ENCODE measurements at regions not wholly inside any gene's neighbourhood (a gene's known extent, or its start where the extent isn't known, plus 50 kb on each side); places are given as distances from the start of the nearest gene placed in this dataset.

DNA sequence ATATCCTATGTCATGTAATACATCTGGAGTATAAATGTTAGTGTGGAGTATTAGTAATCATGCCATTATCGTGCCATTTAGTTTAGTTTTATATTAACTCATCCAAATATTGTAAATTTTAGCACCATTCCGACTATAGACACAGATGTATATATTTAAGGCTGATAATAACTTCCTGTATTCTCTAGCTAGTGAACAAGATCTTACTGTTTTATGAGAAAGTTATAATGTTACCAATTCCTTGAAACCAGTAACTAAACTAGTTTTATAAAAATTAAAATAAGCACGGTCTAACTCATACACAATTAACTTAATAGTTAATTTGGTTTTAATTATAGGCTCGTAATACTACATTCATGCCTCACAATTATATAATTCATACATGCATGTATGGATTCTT, 808.6 kb downstream of the USP25 start:
- Mint-ChIP-seq H3K27me3 (no peaks in the 10 kb centered on the region), H3K36me3 (ENCODE audit: low read depth) (no peaks in the 10 kb centered on the region), H3K9me3 (peaks cover 2% of the 10 kb centered on the region), H3K4me3 (no peak overlapping the region), H3K27ac (no peak overlapping the region), H3K4me1 (ENCODE audit: low read depth) (no peaks in the 10 kb centered on the region)
- intact Hi-C loops (cut with micrococcal nuclease) = no loop called here
- DNase-seq (no peak), ATAC-seq (no peak)
- POLR2A ChIA-PET = no interaction called here
- TF ChIP-seq, protein P1, sequence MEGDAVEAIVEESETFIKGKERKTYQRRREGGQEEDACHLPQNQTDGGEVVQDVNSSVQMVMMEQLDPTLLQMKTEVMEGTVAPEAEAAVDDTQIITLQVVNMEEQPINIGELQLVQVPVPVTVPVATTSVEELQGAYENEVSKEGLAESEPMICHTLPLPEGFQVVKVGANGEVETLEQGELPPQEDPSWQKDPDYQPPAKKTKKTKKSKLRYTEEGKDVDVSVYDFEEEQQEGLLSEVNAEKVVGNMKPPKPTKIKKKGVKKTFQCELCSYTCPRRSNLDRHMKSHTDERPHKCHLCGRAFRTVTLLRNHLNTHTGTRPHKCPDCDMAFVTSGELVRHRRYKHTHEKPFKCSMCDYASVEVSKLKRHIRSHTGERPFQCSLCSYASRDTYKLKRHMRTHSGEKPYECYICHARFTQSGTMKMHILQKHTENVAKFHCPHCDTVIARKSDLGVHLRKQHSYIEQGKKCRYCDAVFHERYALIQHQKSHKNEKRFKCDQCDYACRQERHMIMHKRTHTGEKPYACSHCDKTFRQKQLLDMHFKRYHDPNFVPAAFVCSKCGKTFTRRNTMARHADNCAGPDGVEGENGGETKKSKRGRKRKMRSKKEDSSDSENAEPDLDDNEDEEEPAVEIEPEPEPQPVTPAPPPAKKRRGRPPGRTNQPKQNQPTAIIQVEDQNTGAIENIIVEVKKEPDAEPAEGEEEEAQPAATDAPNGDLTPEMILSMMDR (IDR thresholded peaks at IDR 0.05) = no peak
- CTCF ChIA-PET = no interaction called here

DNA sequence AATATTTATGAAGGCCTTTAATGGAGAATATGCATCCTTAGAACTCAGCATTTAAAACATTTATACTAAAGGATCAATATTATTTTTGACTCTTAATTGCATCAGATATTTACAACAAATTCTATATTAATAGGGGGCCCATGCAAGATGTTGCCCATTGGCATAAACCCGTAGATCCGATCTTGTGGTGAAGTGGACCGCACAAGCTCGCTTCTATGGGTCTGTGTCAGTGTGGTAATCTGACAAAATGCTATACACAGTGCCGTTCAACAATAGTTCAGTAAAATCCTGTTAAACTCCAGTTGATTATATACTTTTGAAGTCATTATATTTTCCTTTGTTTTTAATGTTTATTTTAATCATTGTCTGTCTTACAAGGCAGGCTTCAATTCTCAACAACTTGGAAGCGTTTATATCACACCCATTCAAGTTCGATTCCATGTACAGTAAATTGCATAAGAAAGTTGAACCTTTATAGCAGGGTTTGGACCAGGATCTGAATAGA, 809.2 kb downstream of the USP25 start:
- ATAC-seq (no peak), DNase-seq (no peak)
- no peak overlapping the region for H3K4me3 Mint-ChIP-seq
- CTCF ChIA-PET = no interaction called here
- intact Hi-C loops (cut with micrococcal nuclease) = no loop called here
- TF ChIP-seq, protein P1 (IDR thresholded peaks at IDR 0.05) = no peak
- no peaks in the 10 kb centered on the region for H3K27me3 Mint-ChIP-seq
- no peaks in the 10 kb centered on the region for H3K36me3 Mint-ChIP-seq (ENCODE audit: low read depth)
- peaks cover 2% of the 10 kb centered on the region for H3K9me3 Mint-ChIP-seq
- H3K27ac Mint-ChIP-seq = no peak overlapping the region
- no peaks in the 10 kb centered on the region for H3K4me1 Mint-ChIP-seq (ENCODE audit: low read depth)
- POLR2A ChIA-PET = no interaction called here

DNA sequence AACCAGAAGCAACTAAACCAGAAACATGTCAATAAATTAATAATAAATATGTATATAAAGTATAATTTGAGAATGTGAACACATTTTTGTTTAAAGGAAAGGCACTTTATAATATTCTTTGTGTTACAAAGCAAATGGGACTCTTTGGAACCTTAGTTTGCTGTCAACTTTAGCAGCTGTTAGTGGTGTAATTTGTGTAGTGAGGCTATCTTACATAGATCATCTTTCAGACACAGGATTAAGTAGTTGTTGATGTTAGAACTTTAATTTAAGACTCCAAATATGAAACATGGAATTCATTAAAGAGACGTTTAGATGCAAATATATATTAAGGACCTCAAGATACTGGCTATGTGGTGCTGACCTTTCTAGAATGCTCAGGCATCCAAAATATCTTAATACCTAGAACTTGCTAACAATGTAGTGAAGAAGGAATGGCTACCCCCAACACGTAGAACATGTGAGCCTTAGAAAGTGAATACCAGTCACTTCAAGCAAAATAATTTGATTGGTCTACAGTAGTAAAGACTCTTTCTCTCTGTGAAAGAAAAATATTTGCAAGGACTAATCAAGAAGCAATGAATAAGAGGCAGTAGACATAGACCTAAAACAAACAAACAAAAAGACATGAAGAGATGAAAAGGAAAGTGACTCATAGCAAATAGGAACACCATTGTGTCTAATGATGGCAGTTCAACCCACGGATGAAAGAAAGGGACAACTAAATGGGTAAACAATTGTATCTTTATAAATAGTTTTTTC, 811.4 kb downstream of the USP25 start:
- H3K9me3 Mint-ChIP-seq = no peaks in the 10 kb centered on the region
- no peak overlapping the region for H3K27ac Mint-ChIP-seq
- no peak for DNase-seq
- ATAC-seq = no peak
- no peaks in the 10 kb centered on the region for H3K27me3 Mint-ChIP-seq
- intact Hi-C loops (cut with micrococcal nuclease) = no loop called here
- H3K4me3 Mint-ChIP-seq = no peak overlapping the region
- ChIA-PET POLR2A (no interaction called here), CTCF (no interaction called here)
- no peaks in the 10 kb centered on the region for H3K36me3 Mint-ChIP-seq (ENCODE audit: low read depth)
- no peaks in the 10 kb centered on the region for H3K4me1 Mint-ChIP-seq (ENCODE audit: low read depth)
- TF ChIP-seq, protein P1 (IDR thresholded peaks at IDR 0.05) = no peak

DNA sequence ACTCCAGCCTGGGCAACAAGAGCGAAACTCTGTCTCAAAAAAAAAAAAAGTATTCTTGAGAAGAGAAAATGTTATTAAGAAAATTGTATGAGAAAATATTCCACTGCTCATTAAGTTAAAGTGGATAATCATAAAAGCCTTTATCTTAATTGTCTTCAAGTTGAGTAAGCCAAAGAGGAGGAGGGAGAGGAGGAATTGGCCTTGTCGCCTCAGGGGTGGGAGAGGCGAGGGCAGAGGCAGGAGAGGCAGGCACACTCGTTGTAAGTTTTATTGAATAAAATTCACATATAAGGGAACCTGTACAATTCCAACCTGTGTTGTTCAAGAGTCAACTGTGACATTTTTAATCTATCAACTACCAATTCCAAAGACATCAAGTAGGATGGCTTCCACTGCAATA, 820.3 kb downstream of the USP25 start:
- POLR2A ChIA-PET = no interaction called here
- no peaks in the 10 kb centered on the region for H3K4me1 Mint-ChIP-seq (ENCODE audit: low read depth)
- DNase-seq = no peak
- no peak overlapping the region for H3K27ac Mint-ChIP-seq
- no peaks in the 10 kb centered on the region for H3K36me3 Mint-ChIP-seq (ENCODE audit: low read depth)
- ATAC-seq = no peak
- CTCF ChIA-PET = no interaction called here
- peaks cover 2% of the 10 kb centered on the region for H3K9me3 Mint-ChIP-seq
- TF ChIP-seq, protein P1 (IDR thresholded peaks at IDR 0.05) = no peak
- intact Hi-C loops (cut with micrococcal nuclease) = no loop called here
- no peak overlapping the region for H3K4me3 Mint-ChIP-seq
- H3K27me3 Mint-ChIP-seq = no peaks in the 10 kb centered on the region

DNA sequence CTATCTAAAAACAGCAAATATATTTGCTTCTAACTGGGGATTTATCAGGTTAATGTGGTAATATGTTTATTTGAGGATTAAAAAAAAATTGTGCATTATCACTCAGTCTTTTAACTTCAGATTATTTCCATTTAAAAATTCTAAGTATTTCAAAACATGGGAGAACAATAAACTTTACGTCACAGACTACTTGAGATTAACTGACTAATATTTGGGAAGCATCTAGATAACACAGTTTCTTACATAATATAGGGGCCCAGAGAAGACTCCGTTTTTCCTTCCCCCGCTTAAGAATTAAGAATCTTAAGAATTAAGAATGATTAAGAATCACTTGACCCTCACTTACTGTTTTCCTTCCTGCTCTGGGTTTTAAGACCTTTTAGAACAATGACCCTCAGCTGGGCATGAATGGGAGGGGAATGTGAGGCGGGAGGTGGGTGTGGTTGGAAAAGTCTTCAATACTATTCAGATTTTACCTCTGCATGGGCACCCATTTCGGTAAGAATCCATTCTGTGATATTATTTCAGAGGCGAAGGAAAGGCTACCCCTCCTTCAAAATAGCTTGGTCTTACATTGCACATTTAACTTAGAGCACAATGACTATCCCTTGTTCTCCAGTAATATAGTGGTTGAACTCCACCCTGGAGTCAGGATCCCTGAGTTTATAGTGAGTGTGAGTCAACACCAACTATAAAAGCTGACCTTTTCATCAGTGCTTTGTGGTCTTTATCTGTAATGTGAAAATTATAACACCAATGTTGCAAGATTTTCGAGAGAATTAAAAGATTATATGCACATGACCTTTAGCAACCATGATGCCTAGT, 821.3 kb downstream of the USP25 start:
- H3K36me3 Mint-ChIP-seq (ENCODE audit: low read depth) = no peaks in the 10 kb centered on the region
- ChIA-PET POLR2A (no interaction called here), CTCF (no interaction called here)
- no peak for ATAC-seq
- H3K27ac Mint-ChIP-seq = no peak overlapping the region
- H3K27me3 Mint-ChIP-seq = no peaks in the 10 kb centered on the region
- no peak overlapping the region for H3K4me3 Mint-ChIP-seq
- peaks cover 2% of the 10 kb centered on the region for H3K9me3 Mint-ChIP-seq
- H3K4me1 Mint-ChIP-seq (ENCODE audit: low read depth) = no peaks in the 10 kb centered on the region
- TF ChIP-seq, protein P1 (IDR thresholded peaks at IDR 0.05) = no peak
- DNase-seq = no peak
- intact Hi-C loops (cut with micrococcal nuclease) = no loop called here
